Activated CD8-positive, alpha-beta memory T cell treated with anti-CD3 and anti-CD28 coated beads for 48 hours (primary cell): ENCODE measurements at regions not wholly inside any gene's neighbourhood (a gene's known extent, or its start where the extent isn't known, plus 50 kb on each side); places are given as distances from the start of the nearest gene placed in this dataset.

ENCODE experiments used
- DNase-seq, 3 experiments: peaks; one replicate each; pipeline ENCODE4 v3.0.0-alpha.2; 2020; ENCODE audit warnings: low read depth in 2 of 3, low spot score in 2 of 3

DNA sequence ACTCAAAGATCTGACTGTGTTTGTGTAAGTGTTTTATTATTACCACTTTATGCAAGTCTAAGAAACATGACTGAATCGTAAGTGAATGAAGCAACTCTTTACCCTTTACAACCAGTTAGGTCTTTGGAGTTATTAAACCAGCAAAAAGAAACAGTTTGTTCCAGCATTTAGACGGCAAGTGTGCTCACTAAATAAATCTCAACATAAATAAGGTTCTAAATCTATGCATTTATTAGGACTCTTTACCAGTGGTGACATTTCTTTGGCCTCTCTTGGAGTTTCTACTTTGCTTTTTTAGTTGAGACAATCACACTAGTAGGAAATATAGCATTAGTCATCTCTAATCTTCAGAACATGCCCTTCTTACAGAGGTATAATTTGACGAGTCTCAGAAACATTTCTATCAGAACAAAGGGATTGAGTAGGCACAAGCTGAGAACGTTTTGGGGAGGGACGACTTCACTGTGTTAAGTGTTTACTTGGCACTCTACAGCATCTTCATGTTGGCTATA, 739.9 kb upstream of the NR2F2 start:
- no peak for DNase-seq

DNA sequence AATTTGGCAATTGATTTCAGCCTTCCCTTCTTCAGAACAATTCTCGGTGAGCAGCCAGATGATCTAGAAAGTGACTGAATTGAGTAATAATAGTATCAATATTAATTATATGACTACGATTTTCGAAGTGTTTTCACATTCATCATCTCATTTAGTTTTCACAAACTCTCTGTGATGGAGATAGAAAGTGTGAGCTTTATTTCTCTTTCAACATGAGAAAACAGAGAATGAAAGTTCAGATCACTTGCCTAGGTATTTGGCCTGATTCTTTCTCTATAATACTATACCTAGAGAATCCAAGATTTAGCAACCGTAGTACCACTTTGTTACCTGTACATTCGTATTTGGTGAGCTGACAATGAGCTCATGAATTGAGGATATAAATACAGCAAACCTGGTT, 739.2 kb upstream of the NR2F2 start:
- no peak for DNase-seq

DNA sequence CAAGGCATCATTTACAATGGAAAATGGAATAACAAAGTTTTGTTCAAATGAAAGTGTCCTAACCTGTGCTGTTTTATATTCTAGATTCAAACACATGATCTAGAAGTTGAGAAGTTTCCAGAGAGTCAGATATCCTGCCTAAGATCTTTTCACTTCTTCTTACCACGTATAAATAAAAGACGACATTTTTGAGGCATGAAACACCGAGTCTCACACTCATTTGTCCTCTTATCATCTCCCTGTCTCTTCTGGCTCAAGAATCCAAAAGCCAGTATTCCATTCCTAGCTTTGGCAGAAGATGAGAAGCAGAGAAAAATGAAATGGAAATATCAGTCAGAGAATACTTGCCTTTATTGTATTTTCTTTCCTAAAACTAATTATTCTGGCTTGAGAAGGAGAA, 738.6 kb upstream of the NR2F2 start:
- DNase-seq: no peak

DNA sequence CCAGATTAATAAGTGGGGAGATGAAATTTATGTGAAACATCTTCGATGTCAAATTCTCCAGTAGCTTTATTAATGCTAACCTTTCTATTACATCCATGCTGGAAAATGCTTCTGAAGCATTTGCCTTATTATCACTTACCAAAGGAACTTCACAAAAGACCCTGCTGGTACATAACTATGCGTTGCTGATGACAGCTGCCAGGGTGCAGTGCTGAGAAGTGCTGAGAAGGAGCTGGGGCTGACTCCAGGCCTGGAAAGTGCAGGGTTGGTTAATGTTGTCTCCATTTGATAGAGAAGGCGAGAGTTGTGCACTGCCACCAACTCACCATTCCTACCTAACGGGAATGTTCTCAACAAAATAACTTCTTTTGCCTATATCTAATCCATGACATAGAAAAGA, 736.0 kb upstream of the NR2F2 start:
- DNase-seq: no peak

DNA sequence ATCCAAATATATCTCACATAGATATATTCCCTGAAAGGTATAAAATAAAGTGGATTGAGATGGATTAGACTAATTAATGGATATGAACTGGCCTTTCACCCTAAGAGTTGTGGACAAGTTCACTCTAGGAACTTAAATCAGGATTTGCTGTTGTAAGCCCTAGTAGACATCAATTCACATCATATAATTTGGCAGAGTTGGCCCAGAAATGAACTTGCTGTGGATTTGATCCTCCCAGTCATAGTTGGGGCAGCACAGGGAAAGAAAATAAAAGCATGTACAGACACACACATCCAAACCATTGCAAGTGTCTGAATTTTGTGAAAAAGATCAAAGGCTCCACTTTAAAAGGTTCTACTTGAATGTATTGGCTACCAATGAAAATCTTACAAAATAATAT, 734.7 kb upstream of the NR2F2 start:
- no peak for DNase-seq

DNA sequence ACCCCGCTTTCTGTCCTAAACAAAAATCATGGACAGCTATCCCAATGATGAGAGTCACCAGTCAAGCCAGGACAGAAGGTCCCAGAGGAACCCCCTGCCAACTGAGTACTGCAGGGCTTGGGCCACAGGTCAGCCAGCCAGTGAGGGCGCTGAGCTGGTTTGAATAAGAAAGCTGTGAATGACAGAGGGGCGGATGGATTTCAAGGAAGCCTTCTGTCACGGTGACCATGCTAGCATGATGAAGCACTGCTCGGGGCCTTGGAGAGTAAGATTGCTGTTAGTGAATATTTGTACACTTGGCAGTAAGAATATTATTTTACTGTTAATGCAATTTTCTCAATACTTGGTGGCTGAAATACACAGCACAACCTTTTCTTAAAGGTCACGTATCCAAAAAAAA, 734.0 kb upstream of the NR2F2 start:
- DNase-seq: no peak

DNA sequence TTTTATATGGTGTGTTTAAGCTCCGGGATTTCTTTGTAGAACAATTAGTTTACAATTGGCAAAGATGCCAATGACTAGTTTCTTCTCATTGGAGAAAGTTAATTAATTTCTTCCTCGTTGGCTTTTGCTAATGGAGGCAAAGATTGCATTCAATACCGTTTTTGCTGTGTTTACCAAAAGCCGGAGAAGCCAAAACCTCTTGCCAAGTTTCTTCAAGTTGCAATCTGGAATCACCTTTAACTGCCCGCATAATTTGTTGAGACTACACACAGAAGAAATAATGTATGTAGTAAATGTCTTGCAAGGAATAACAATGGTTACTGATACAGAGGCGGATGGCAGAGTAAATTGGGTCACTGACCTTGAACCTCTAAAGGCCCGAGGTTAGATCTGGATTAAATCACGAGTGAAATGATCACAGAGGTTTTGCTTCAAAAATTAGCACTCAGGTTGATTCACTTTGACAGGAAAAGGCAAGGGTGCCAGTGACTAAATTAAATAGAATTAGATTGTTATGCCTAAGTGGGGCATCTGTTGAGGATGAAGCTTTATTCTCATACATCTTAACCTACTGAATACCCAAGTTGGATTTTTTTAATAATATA, 732.1 kb upstream of the NR2F2 start:
- DNase-seq: no peak

DNA sequence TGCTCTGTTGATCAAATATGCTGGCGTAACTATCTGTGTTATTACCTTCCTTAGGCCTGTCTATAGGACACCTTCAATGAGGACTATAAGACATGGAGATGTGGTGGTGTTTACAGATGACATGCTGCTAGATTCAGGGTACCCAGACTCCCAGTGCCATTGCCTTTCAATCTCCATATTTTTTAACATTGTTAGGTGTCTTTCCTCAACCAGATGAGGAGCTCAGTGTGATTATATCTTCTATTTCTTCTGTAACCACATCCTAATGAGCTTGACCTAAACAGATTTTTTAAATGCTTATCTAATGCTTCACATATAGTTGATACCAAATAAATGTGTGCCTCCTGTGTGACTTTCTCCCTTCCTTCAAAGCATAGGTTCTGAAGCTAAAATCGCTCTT, 730.1 kb upstream of the NR2F2 start:
- DNase-seq: no peak

DNA sequence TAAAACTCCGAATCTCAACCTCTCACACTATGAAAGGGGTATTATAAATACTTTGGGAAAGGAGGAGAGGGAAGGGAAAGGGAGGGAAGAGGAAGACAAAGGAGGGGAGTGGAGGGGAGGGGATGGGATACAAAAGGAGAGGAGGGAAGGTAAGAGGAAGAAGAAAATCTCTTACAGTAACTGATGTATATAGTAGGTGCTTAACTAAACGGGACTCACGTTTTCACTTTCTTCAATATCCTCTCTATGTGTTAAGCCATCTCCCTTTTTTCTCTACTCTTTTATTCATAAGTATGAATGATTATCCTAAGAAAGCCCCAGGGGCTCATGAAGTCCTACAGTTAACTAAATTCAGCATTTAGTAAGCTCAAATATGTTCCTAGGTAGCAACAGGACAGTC, 729.6 kb upstream of the NR2F2 start:
- DNase-seq: no peak

DNA sequence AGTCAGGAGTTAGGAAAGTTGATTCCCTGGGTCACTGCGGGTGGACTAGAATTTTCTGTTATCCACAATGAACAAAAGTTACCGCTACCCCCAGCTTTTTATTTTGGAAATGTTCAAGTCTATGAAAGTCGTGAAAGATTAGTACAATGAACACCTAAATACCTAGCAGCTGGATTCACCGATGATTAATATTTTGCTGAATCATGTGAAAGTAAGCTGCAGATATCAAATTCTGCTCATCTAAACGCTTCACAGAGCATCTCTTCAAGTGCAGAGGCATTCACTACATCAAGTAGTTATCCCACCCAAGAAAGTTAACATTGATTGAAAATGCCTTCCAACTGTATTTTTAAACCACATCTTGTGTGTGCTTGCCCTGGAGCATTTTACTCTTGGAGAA, 729.0 kb upstream of the NR2F2 start:
- no peak for DNase-seq

DNA sequence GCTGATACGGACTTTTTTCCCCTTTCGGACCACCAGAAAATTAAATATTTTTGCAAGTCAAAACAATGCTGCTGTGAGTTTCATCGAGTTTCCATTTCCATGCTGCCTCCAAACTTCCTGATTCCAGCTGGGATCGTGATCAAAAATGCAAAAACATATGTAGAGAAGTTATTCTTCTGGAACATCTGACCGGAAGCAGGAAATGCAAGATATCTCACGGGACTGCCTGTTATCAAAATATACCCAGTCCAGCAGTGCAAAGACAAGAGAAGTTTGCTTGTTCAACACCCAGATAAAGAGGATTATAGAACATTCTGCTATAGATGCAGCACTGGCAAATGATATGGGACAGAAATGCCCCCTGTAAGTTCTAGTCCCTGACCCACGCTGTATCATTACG, 726.7 kb upstream of the NR2F2 start:
- no peak for DNase-seq

DNA sequence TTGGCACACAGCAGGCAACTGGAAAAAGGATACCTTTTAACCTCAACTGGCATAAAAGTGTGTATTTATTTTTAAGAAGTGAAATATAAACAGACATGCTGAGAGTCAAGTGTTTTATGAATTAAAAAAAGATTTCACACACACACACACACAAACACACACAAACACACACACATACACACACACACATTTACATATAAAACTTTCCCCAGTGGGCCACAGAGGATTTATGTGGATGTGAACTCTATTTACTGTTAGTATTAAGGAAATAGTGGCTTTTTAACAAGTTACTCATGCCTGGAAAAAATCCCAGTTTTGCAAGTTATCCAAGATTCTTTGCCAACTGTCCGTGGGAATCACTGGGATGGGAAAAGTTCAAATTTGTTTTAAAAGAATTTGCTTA, 725.9 kb upstream of the NR2F2 start:
- DNase-seq: no peak

DNA sequence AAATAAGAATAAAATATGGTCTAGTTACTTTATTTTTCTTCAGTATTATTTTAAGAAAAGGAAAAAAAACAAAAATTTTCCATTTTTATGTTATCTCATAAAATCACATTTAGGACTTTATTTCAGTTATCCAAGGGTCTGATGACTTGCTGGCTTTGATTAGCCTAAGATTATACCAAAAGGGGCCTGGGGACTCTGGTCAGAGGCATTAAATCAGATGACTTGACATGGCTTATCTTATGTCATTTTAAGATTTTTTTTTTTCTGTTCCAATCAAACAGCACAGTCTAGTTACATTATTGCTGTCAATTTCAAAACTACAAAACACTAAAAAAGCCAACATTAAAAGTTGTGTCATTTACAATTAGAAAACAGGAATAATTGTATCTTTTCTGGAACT, 725.4 kb upstream of the NR2F2 start:
- no peak for DNase-seq

DNA sequence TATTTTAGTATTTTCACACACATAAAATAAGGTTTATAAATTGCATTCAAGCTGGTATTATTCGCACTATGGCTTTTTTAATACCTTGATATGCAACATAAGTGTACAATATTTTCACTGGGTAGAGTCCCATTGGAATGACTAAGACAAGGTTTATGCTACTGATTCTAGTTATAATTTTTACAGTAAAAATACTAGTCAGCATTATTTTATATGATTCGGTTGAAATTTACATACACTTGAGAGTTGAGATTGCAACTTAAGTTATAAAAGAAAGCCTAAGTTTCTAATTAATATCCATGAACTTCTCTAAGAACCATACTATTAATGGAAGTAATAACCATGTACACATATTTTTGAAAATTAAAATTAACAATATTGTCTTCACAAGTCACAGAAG, 723.9 kb upstream of the NR2F2 start:
- no peak for DNase-seq

DNA sequence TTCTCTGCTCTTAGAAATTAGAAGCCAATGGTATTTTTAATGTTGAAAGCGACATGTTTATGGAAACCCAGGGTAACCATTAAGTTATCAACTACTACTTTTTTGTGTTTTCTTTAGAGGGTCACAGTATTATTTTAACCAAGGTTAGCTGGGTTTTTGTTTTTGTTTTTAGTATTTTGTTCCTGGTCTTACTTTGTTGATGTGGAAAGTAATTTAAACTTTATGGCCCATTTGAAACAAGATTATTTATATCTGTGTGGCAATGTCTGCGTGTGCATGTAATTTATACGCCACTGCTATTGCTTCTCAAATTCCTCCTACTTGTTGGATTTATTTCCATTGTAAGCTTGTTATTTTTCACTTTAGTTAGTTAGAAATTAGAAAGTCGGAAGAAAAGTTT, 722.1 kb upstream of the NR2F2 start:
- no peak for DNase-seq

DNA sequence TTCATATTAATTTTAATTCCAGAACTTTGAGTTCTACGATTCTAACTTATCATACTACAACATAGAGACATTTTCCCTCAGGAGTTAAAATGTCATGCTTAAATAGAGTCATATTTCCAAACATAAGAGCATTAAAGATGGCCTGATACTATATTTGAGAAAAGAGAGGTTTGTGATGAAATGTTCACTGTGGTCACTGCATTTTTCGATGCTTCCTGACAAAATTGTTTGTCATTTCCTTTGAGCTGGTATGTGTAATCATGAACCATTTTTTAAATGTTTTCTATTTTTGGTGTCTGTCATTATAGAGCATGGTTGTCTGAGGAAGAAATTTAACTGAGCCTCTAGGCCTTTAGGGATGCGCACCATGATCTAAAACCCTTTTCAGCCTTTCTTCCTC, 721.4 kb upstream of the NR2F2 start:
- DNase-seq: no peak

DNA sequence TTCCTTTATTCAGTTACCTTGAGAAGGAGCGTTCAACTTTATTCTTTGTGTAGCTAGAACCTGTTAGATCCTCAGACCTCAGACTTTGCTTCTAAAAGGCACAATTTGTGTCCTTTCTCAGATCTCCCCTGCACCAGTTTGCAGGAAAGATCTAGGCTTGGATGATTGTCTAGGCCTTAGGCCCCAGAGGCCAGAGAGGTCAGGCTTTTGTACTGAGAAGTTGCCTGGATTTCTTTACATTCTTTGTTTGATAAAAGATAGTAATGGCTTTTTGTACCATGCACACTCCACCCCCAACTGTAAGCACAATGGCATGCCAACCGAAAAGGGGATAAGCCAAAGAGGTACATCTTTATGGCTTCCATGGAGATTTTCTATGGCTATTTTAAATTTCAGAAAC, 719.6 kb upstream of the NR2F2 start:
- DNase-seq: no peak

DNA sequence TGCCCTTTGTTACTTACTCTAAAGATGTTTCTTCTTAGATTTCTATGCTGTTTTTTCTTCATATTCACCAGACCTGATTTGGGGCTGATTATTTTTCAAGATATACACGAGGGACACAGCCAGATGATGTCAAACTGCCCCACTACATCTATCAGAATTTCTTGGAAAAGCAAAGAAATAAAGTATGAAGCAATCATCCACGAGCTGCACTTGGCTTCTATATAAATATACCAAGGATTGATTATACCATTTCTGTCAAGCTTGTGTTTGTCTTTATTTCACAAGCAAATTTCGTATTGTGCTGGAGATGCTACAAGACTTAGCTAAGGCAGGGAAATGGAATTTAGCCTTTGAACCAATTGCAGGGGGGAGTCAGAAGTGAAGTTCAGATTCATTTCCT, 715.1 kb upstream of the NR2F2 start:
- no peak for DNase-seq

DNA sequence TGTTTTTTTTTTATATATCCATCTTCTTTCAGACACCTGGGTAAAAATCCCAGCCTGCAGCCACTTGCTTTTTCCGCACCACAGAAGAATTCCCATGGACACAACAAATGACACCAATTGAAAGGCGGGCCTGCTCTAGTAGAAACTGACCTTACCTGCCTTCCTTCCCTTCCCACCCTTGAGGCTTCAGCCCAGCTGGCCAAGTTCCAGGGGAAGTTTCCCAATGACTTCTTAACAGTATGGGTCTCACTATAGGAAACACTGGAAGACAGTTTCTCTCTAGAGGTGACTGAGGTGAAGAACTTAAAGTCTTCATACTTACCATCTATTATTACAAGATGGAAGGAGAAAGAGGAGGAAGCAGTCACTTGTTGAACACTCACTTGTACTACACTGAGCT, 714.2 kb upstream of the NR2F2 start:
- no peak for DNase-seq

DNA sequence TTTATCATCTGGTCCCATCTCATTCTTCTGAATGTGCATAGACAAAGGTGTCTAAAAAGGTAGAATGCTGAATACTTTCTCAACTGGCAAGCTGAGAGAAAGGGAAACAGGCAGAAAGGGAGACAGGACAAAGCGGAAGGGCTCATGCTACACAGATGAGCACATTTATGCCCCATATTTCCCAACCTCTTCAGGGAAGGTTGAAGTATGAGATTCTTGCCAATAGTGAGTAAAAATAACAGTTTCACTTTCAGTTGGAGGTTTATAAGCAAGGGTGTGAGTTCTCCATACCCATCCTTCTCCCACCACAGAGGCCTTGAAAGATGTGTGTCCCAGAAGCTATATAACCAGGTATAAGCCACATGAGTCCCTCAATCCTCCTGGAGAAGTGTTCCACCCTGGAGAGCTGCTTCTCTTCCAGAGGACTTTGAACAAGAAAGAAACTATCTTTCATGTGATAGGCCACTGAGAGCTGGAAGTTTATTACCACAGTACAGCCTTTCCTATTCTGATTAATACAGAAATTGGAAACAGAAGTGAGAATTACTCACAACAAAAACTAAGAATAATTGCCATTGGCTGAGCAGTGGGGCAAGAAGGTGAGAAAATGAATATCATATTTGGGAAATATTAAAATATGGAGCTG, 709.4 kb upstream of the NR2F2 start:
- no peak for DNase-seq

DNA sequence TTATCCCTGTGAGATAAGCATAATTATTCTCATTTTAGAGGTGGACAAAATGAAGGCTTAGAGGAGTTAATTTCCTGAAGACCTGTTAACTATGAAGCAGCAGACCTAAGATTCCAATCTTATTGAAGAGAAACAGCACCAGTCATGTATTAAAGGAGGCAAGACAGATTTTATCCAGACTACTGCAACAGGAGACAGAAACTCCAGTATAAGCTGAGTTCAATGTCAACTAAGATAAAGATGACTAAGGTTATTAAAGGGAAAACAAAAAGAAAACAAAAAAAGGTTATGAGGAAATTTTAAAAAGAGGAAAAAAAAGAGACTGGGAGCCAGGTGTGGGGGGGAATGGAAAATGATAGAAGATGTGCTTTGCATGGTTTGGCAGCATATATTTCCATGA, 707.7 kb upstream of the NR2F2 start:
- no peak for DNase-seq

DNA sequence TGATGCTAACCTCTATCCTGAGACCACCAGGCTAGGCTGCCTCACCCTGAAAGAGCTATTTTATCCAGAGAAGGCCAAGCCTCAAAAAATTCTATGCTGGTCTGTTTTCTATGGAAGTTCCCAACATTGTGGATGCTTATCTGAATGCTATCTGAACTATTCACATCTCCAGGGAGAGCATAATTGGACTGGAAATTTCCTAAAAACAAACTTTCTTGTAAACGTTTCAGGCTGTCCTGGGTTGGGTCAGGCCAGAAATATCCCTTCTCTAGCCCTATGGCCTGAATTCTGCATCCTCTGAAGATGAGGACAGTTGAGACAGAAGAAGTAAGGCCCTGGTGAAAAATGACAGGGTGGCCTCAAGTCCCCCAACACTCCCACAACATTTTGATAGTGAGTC, 706.4 kb upstream of the NR2F2 start:
- no peak for DNase-seq

DNA sequence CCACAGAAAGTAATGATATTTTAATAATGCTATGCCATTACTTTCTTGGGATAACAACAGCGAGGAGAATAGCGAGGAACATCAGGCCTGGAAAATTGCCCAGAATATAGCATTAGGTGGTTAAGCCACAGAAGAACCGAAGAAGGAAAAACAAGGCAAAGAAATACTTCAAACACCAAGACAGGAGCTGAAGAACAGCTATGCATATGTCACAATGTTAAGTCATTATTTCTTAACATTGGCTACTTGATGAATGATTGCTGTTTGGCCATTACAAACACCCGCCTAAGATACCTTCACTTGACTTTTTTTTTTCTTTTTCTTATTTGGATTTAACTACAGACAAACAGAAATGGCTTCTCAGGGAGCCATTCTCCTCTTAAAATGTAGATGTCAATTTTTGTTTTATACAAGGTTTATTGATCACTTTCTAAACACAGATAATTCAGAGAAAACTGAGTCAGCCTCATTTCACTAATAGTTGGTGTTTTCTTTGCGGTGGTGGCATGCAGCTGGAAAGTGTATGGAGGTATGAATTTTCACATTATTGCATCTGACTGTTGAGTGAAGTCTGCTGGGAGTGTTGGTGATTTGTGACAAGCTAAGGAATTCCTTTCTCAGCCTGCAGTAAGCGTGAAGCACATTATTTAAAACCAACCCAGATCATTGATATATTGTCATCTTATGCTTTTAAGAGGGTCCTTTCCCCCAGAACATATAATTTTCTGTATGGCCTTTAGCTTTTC, 705.7 kb upstream of the NR2F2 start:
- DNase-seq: no peak
